ENCODE measurements at regions not wholly inside any gene's neighbourhood (a gene's known extent, or its start where the extent isn't known, plus 50 kb on each side); places are given as distances from the start of the nearest gene placed in this dataset.

DNA sequence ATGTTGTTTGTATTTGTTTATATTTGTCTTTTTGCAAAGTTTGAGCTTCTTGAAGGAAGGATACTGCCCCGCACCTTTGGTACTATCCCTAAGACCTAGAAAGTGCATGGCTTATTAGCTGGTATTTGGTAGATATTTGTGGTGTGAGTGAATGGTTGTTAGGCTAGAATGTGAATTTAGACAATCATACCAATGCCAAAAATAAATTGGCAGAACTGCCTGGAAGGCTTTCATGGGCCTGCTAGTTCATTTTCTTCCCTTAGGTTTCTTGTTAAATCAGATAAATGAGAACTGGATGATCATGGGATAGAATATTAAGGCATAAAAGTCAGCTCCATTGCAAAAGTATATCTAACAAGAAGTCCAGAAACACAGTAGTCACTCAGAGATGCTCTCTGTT lies 147.5 kb upstream of the TSLP start:
- H3K9me3 ChIP-seq: no peaks in the 10 kb centered on the region
- H3K27ac ChIP-seq: no peak overlapping the region
- no peak overlapping the region for H3K4me3 ChIP-seq
- ATAC-seq (no peak), DNase-seq (no peak)
- TF ChIP-seq, protein P1, sequence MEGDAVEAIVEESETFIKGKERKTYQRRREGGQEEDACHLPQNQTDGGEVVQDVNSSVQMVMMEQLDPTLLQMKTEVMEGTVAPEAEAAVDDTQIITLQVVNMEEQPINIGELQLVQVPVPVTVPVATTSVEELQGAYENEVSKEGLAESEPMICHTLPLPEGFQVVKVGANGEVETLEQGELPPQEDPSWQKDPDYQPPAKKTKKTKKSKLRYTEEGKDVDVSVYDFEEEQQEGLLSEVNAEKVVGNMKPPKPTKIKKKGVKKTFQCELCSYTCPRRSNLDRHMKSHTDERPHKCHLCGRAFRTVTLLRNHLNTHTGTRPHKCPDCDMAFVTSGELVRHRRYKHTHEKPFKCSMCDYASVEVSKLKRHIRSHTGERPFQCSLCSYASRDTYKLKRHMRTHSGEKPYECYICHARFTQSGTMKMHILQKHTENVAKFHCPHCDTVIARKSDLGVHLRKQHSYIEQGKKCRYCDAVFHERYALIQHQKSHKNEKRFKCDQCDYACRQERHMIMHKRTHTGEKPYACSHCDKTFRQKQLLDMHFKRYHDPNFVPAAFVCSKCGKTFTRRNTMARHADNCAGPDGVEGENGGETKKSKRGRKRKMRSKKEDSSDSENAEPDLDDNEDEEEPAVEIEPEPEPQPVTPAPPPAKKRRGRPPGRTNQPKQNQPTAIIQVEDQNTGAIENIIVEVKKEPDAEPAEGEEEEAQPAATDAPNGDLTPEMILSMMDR (IDR thresholded peaks at IDR 0.05 in 4 of 5, conservative IDR thresholded peaks at IDR 0.05 in 1 of 5): no peak
- TF ChIP-seq POLR2A (IDR thresholded peaks at IDR 0.05): no peak
- no peaks in the 10 kb centered on the region for H3K36me3 ChIP-seq
- intact Hi-C loops (cut with DNase I; ENCODE audit: low total_unique reads) (no loop called here), in situ Hi-C loops (cut with MboI; ENCODE audit: low sequenced_read_pairs in 4 of 4) (no loop called here)
- no peaks in the 10 kb centered on the region for H3K27me3 ChIP-seq
- no peaks in the 10 kb centered on the region for H3K4me1 ChIP-seq

DNA sequence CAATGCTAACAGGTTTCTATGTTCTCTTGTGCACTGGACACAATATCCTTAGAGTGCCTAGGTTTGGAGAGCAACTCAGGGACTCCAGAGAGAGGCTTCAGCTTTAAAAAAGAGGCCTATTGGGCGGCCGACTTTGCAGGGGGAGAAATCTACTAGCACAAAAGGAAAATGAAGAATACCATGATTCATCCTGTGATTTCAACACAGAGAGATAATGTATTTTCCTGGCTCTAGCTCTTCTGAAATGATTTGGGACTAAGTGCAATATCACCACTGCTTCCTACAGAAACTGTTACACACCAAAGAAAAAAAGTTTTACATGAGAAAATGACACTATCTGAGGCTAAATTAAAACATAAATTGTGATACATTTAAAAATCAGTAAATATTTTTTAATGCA lies 146.1 kb upstream of the TSLP start:
- ATAC-seq (no peak), DNase-seq (no peak)
- H3K4me3 ChIP-seq: no peak overlapping the region
- intact Hi-C loops (cut with DNase I; ENCODE audit: low total_unique reads) (no loop called here), in situ Hi-C loops (cut with MboI; ENCODE audit: low sequenced_read_pairs in 4 of 4) (no loop called here)
- no peaks in the 10 kb centered on the region for H3K9me3 ChIP-seq
- no peaks in the 10 kb centered on the region for H3K27me3 ChIP-seq
- no peak overlapping the region for H3K27ac ChIP-seq
- no peaks in the 10 kb centered on the region for H3K4me1 ChIP-seq
- no peak for TF ChIP-seq POLR2A (IDR thresholded peaks at IDR 0.05)
- TF ChIP-seq, protein P1 (IDR thresholded peaks at IDR 0.05 in 4 of 5, conservative IDR thresholded peaks at IDR 0.05 in 1 of 5): no peak
- H3K36me3 ChIP-seq: no peaks in the 10 kb centered on the region

DNA sequence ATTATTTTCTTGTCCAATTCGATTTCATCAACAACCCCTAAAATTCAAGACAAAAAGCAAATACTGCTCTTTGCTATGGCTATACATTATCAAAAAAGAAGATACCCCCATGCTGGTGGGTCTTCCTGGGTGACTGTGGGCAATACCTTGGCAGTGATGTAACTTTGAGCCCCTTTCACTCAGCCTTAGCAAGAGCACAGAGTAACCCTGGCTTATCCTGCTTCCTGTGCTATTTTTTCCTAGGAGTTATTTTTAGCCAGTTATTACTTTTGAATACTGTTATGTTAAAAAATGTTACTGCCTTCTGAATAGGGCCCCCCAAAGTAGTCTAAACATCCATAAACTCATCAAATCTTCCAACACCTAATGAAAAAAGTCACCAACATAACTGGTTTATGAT lies 145.6 kb upstream of the TSLP start:
- Histone ChIP-seq H3K36me3 (no peaks in the 10 kb centered on the region), H3K4me1 (no peaks in the 10 kb centered on the region), H3K4me3 (no peak overlapping the region), H3K9me3 (no peaks in the 10 kb centered on the region), H3K27me3 (no peaks in the 10 kb centered on the region), H3K27ac (no peak overlapping the region)
- intact Hi-C loops (cut with DNase I; ENCODE audit: low total_unique reads): no loop called here
- ATAC-seq: no peak
- in situ Hi-C loops (cut with MboI; ENCODE audit: low sequenced_read_pairs in 4 of 4): no loop called here
- TF ChIP-seq POLR2A (IDR thresholded peaks at IDR 0.05): no peak
- TF ChIP-seq, protein P1 (IDR thresholded peaks at IDR 0.05 in 4 of 5, conservative IDR thresholded peaks at IDR 0.05 in 1 of 5): no peak
- DNase-seq: no peak

DNA sequence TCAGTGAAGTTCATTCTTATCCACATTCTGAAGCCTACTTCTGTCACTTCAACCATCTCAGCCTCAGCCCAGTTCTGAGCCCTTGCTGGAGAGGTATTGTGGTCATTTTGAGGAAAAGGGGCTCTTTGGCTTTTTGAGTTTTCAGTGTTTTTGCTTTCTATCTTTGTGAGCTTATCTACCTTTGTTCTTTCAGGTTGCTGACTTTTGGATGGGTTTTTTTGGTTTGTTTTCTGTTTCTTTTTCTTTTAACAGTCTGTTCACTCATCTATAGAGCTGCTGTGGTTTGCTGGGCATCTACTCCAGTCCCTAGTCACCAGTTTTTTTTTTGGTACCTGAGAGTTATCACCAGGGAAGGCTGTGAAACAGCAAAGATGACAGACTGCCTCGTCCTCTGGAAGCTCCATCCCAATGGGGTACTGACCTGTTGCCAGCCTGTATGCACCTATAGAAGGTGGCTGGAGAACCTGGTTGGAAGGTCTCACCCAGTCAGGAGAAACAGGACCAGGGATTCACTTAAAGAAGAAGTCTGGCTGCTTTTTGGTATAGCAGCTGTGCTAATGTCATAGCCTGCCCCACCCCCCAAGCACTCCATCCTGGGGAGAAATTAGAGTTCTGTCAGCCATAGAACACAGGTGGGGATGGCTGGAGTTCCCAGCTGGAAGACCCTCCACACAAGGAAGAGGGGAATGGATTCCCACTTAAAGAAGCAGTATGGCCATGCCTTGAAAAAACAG lies 138.6 kb upstream of the TSLP start:
- intact Hi-C loops (cut with DNase I; ENCODE audit: low total_unique reads): no loop called here
- DNase-seq (no peak), ATAC-seq (no peak)
- Histone ChIP-seq H3K36me3 (no peaks in the 10 kb centered on the region), H3K9me3 (no peaks in the 10 kb centered on the region), H3K4me3 (no peak overlapping the region), H3K4me1 (no peaks in the 10 kb centered on the region), H3K27ac (no peak overlapping the region), H3K27me3 (no peaks in the 10 kb centered on the region)
- in situ Hi-C loops (cut with MboI; ENCODE audit: low sequenced_read_pairs in 4 of 4): no loop called here
- TF ChIP-seq, protein P1 (IDR thresholded peaks at IDR 0.05 in 4 of 5, conservative IDR thresholded peaks at IDR 0.05 in 1 of 5): no peak
- TF ChIP-seq POLR2A (IDR thresholded peaks at IDR 0.05): no peak

DNA sequence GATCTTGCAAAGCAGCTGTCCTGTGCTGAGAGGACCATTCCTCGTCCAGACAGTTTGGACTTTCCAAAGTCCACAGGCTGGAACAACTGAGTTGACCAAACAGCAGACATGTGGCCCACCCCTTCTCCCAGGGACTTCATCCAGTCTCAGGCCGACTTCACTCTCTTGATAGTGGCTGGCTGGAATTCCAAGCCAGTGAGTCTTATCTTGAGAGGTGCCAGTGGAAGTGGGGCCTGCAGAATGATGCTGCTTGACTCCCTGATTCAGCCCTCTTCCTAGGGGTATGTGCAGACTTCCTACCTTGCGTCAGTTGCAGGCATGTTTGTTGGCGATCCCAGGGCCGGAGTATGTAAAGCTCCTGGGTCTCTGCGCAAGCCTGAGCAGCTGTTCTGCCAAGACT lies 131.4 kb upstream of the TSLP start:
- H3K4me3 ChIP-seq: no peak overlapping the region
- DNase-seq (no peak), ATAC-seq (no peak)
- H3K27me3 ChIP-seq: no peaks in the 10 kb centered on the region
- no peak overlapping the region for H3K27ac ChIP-seq
- TF ChIP-seq, protein P1 (IDR thresholded peaks at IDR 0.05 in 4 of 5, conservative IDR thresholded peaks at IDR 0.05 in 1 of 5): no peak
- TF ChIP-seq POLR2A (IDR thresholded peaks at IDR 0.05): no peak
- intact Hi-C loops (cut with DNase I; ENCODE audit: low total_unique reads) (no loop called here), in situ Hi-C loops (cut with MboI; ENCODE audit: low sequenced_read_pairs in 4 of 4) (no loop called here)
- no peaks in the 10 kb centered on the region for H3K4me1 ChIP-seq
- no peaks in the 10 kb centered on the region for H3K36me3 ChIP-seq
- no peaks in the 10 kb centered on the region for H3K9me3 ChIP-seq

Measured in gastrocnemius medialis (tissue), 4 donors.